ENCODE measurements at regions not wholly inside any gene's neighbourhood (a gene's known extent, or its start where the extent isn't known, plus 50 kb on each side); places are given as distances from the start of the nearest gene placed in this dataset.
"Not testable (repeated sequence)": the region's sequence is repeated elsewhere in the genome, so short reads cannot be mapped to it uniquely, and the experiment has no call there.

- no peak for DNase-seq (ENCODE audit: low read depth in 2 of 3, low spot score in 2 of 3)
Observed at GRCh38 chr12:60451457-60451856, 855.6 kb downstream of the SLC16A7 start.

- DNase-seq (ENCODE audit: low read depth in 2 of 3, low spot score in 2 of 3), result no peak
Observed at GRCh38 chr12:60465060-60465459, 869.2 kb downstream of the SLC16A7 start.

- DNase-seq (ENCODE audit: low read depth in 2 of 3, low spot score in 2 of 3), result no peak
Observed at GRCh38 chr12:60468546-60468945, 872.7 kb downstream of the SLC16A7 start.

- DNase-seq (ENCODE audit: low read depth in 2 of 3, low spot score in 2 of 3), result no peak
Observed at GRCh38 chr12:60475825-60476224, 880.0 kb downstream of the SLC16A7 start.

GRCh38 chr12:60487284-60487683 lies 891.5 kb downstream of the SLC16A7 start:
- no peak for DNase-seq (ENCODE audit: low read depth in 2 of 3, low spot score in 2 of 3)

GRCh38 chr12:60489071-60489470 lies 893.2 kb downstream of the SLC16A7 start:
- DNase-seq (ENCODE audit: low read depth in 2 of 3, low spot score in 2 of 3), result no peak

GRCh38 chr12:60494244-60494643 lies 898.4 kb downstream of the SLC16A7 start:
- no peak for DNase-seq (ENCODE audit: low read depth in 2 of 3, low spot score in 2 of 3)

- no peak for DNase-seq (ENCODE audit: low read depth in 2 of 3, low spot score in 2 of 3)
Observed at GRCh38 chr12:60498656-60499055, 902.8 kb downstream of the SLC16A7 start.

GRCh38 chr12:60501124-60501729 lies 905.4 kb downstream of the SLC16A7 start:
- no peak for DNase-seq (ENCODE audit: low read depth in 2 of 3, low spot score in 2 of 3)

- no peak for DNase-seq (ENCODE audit: low read depth in 2 of 3, low spot score in 2 of 3)
Observed at GRCh38 chr12:60522684-60523400, 927.0 kb downstream of the SLC16A7 start.

- DNase-seq (ENCODE audit: low read depth in 2 of 3, low spot score in 2 of 3), result no peak
Observed at GRCh38 chr12:60529261-60529660, 933.4 kb downstream of the SLC16A7 start.

- DNase-seq (ENCODE audit: low read depth in 2 of 3, low spot score in 2 of 3), result no peak
Observed at GRCh38 chr12:60529723-60530122, 933.9 kb downstream of the SLC16A7 start.

GRCh38 chr12:60535363-60535762 lies 939.5 kb downstream of the SLC16A7 start:
- DNase-seq (ENCODE audit: low read depth in 2 of 3, low spot score in 2 of 3), result no peak

GRCh38 chr12:60539592-60539991 lies 943.8 kb downstream of the SLC16A7 start:
- DNase-seq (ENCODE audit: low read depth in 2 of 3, low spot score in 2 of 3), result no peak

- no peak for DNase-seq (ENCODE audit: low read depth in 2 of 3, low spot score in 2 of 3)
Observed at GRCh38 chr12:60568914-60569313, 973.1 kb downstream of the SLC16A7 start.

- no peak for DNase-seq (ENCODE audit: low read depth in 2 of 3, low spot score in 2 of 3)
Observed at GRCh38 chr12:60577607-60578006, 981.8 kb downstream of the SLC16A7 start.

- not testable (repeated sequence) for DNase-seq (ENCODE audit: low read depth in 2 of 3, low spot score in 2 of 3)
Observed at GRCh38 chr12:60587664-60588063, 991.8 kb downstream of the SLC16A7 start.

GRCh38 chr12:60594035-60594711 lies 998.3 kb downstream of the SLC16A7 start:
- DNase-seq (ENCODE audit: low read depth in 2 of 3, low spot score in 2 of 3), result no peak

- DNase-seq (ENCODE audit: low read depth in 2 of 3, low spot score in 2 of 3), result no peak
Observed at GRCh38 chr12:60602601-60603000, 1006.8 kb downstream of the SLC16A7 start.

GRCh38 chr12:60603475-60603874 lies 1007.6 kb downstream of the SLC16A7 start:
- not testable (repeated sequence) for DNase-seq (ENCODE audit: low read depth in 2 of 3, low spot score in 2 of 3)

GRCh38 chr12:60616400-60616799 lies 1020.6 kb downstream of the SLC16A7 start:
- no peak for DNase-seq (ENCODE audit: low read depth in 2 of 3, low spot score in 2 of 3)

GRCh38 chr12:60630796-60631195 lies 1035.0 kb downstream of the SLC16A7 start:
- DNase-seq (ENCODE audit: low read depth in 2 of 3, low spot score in 2 of 3), result no peak

All from activated CD8-positive, alpha-beta memory T cell treated with anti-CD3 and anti-CD28 coated beads for 48 hours (primary cell).